GF-D8 (cell line): ENCODE measurements at regions not wholly inside any gene's neighbourhood (a gene's known extent, or its start where the extent isn't known, plus 50 kb on each side); places are given as distances from the start of the nearest gene placed in this dataset.
"Not testable (repeated sequence)": the region's sequence is repeated elsewhere in the genome, so short reads cannot be mapped to it uniquely, and the experiment has no call there.

ENCODE experiments used
- DNase-seq: peaks from one replicate; lab custom pipeline; 2025; lab: John Stamatoyannopoulos, UW

DNA sequence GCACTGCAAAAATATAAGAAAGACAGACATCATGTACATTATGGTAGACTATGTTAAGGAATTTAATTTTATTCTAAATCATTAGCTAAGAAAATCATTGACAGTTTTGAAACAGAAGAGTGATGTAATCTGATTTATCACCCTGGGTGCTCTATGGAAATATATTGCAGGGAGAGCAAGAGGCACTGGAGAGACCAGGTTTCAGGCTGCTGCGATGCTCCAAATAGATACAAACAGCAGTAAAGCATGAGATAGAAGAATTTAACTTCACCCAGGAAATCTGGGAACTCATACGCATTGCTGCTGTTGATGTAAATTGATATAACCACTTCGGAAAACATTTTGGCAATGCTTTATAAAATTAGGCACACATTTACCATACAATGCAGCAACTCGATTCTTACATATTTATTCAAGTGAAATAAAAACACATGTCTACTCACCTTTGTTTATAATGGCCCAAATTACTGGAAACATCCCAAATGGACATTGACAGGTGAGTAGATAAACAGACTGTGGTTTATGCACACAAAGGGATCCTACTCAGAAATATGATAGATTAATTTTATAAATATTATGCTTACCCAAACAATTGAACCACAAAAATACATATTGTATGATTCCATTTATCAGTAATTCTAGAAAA lies 535.1 kb upstream of the CHORDC1 start:
- no peak for DNase-seq

DNA sequence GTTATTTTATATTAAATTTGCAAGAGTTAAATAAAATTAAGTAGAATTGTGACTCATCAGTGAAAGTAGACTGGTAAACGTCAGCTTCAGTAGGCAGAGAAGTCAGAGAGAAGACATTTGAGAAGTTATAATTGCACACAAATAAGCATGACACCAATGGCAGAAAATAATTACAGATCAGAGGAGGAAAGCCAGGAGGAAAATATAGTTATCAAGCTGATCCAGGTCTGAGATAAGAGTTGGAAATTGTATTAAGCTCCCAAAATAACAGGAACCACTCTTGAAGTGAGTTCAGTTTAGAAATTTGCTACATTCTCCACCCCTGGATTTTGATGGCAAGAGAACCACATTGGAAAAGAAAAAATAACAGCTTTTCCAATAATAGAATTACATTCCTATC lies 533.8 kb upstream of the CHORDC1 start:
- no peak for DNase-seq

DNA sequence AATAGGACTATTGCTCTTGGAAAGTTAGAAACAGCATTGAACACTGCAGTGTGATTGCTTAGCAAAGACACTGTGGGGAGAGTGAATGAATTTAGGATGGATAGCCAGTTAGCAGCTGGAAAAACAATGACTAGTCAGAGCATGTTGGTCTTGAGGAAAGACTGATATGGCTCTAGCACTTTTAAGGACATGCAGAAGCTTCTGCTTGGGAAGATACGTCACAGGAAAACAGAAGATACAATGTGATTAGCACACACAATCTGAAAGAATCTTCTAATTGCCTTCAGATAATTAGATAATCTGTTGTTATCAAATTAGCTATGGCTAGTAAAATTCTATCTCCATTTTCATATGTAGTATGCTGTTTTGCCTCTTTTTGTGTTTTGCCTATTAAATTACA lies 530.7 kb upstream of the CHORDC1 start:
- no peak for DNase-seq

DNA sequence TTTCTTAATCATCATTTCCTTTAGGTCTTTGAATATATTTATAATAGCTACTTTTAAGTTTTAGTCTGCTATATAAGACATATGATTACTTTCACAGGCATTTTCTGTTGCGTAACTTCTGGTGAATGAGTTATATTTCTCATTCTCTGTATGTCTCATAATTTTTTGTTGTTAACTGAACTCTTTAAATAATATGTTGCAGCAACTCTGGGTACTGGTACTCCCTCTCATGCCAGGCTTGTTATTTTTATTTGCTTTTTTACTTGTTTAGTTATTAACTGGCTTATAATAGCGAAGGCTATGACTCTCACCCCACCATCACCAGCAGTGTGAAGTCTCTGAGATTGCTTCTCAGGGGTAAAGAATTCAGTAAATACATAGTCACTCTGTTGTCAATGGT lies 524.2 kb upstream of the CHORDC1 start:
- no peak for DNase-seq

DNA sequence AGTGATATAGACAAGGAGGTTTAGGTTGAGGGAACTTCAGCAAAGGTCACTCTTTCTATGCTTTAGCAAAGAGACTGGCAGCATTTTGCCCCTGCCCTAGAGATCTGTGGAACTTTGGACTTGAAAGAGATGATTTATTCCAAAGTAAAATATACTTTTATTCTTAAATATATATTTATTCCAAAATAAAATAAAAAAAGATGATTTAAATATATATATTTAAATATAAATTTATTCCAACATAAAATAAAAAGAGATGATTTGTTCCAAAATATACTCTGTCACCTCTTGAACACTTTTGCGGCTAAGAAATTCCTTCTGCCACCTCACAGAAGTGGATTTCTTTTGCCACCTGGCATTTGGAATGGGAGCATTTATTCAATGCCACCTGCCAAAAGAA lies 521.3 kb upstream of the CHORDC1 start:
- no peak for DNase-seq

DNA sequence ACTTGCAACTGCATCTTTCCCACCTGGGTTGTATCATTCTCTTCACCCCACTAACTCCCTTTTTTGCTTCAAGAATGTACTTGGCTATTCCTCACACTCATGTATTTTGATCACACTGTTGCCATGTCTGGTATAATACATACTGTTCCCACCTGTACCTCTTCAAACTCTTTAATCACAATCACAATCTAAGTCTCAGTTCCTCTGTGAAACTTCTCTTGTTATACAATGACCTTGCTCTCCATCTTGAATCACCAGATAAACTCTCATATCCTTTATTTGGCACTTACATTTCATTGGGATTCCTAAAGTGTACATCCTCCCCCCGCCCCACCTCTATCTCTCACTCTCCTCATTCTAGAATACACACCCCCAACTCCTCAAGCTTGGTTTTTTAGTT lies 516.0 kb upstream of the CHORDC1 start:
- no peak for DNase-seq

- DNase-seq = no peak
Measured at GRCh38 chr11:90737444-90738050, 514.7 kb upstream of the CHORDC1 start.

GRCh38 chr11:90732486-90732885 lies 509.6 kb upstream of the CHORDC1 start:
- DNase-seq = no peak

GRCh38 chr11:90723475-90723874 lies 500.6 kb upstream of the CHORDC1 start:
- DNase-seq = no peak

- peak; percentile 58 for DNase-seq
Measured at GRCh38 chr11:90722552-90723190, 499.8 kb upstream of the CHORDC1 start.

DNA sequence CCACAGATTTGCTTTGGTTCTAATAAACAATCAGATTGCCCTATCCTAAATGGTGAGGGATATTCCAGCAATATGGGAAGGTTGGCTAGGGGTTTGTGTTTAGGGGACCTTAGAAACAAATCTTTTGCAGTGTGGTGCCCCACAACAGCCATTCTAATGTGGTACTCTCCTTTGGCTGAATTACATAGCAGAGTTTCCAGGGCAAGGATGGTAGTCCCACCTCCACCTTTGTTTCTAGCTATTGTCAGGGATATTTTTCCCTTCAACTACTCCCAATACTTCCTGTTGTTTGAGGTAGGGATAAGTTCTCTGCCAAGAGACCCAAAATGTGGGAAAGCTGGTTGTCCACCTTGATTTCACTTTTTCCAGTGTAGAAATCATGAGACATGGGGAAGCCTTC lies 494.7 kb upstream of the CHORDC1 start:
- DNase-seq = no peak

- DNase-seq = no peak
Measured at GRCh38 chr11:90705661-90706060, 482.8 kb upstream of the CHORDC1 start.

DNA sequence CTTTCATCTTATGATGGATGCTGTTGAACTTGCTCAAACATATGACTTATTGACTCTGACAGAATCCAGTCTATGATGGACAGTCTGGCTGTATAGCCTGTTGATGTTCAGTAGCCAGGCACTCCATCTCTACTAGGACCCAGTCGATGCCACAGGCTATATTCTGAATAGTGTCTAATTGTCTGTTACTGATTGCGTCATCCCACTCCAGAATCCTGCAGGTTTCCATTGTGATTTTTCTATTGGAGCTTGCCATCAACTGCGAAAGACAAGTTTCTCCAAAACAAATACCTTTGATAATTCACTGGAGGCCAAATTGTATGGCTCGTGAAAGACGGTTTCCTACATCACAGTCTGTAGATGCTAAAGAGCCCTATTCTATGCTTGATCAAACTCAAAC lies 481.7 kb upstream of the CHORDC1 start:
- no peak for DNase-seq

GRCh38 chr11:90701716-90702115 lies 478.9 kb upstream of the CHORDC1 start:
- DNase-seq = no peak

DNA sequence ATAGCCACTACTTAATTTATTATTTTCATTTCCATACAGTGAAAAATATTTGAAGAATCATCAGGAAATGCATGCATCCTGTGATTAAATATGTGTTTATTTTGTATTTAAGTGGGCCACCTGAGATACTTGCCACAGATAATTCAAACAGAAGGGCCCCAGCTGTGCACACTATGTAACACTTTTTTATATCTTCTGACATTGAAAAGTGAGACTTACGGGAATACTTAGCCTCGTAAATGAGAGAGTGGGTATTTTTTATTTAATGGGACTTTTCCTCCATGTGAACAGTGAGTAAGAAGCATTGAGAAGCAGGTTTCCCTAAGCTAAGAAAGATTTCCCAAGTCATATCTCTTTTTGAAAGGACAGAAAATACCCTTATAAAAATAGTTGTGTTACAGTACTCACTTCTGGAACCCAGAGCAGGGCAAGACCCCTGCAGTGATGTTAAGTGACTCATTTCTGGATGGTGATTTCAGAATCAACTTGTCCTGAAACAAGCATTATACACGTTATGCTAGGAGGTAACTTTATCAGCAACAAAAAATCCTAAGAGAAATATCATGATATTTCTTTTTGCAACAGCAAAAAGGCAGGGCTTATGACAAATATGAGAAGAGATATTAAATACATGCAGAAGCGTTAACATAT lies 478.1 kb upstream of the CHORDC1 start:
- DNase-seq = no peak

- DNase-seq = no peak
Measured at GRCh38 chr11:90699791-90700400, 477.0 kb upstream of the CHORDC1 start.

- no peak for DNase-seq
Measured at GRCh38 chr11:90698238-90698637, 475.4 kb upstream of the CHORDC1 start.

DNA sequence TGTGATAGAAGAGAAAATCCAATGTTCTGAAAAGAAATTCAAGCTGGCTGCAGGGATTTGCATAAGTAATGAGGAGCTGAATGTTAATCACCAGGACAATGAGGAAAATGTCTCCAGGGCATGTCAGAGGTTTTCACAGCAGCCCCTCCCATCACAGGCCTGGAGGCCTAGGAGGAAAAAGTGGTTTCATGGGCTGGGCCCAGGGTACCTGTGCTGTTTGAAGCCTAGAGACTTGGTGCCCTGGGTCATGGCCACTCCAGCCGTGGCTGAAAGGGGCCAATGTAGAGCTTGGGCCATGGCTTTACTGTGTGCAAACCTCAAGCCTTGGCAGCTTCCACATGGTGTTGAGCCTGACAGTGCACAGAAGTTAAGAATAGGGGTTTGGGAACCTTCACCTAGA lies 452.6 kb upstream of the CHORDC1 start:
- DNase-seq = not testable (repeated sequence)

- DNase-seq = no peak
Measured at GRCh38 chr11:90669094-90669493, 446.2 kb upstream of the CHORDC1 start.

DNA sequence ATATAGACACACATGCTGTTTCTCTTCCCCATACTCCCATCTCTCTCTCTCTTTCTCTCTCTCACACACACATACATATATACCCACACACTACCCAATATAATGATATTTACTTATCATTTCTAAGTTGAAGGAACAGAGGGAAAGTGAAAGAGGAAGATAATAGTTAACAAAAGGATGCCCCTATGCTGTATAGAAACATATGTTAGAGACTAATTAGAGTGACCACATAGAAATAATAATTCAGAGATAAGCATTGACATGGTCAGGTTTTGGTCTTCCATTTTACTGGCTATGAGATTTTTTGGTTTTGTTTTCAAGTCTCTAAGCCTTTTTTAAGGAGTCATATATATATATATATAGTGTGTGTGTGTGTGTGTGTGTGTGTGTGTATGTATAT lies 445.7 kb upstream of the CHORDC1 start:
- no peak for DNase-seq

DNA sequence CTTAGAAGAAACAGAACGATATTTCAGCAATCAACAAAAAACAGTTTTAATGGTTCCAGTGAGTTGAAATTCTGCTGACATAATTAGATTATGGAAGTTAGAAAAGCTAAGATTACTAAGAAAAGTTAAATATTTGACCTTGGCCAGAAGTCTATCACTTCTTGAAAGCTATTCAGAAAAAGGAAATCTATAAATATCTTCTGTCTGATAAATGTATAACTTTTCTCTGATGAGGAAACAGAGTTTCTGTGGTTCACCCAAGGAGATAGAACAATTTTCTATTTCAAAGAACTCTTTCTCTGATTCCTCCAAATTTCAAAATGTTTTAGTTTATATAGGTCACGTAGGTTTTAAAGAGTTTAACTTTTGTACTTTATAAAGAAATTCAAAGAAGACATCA lies 438.4 kb upstream of the CHORDC1 start:
- DNase-seq = no peak

DNA sequence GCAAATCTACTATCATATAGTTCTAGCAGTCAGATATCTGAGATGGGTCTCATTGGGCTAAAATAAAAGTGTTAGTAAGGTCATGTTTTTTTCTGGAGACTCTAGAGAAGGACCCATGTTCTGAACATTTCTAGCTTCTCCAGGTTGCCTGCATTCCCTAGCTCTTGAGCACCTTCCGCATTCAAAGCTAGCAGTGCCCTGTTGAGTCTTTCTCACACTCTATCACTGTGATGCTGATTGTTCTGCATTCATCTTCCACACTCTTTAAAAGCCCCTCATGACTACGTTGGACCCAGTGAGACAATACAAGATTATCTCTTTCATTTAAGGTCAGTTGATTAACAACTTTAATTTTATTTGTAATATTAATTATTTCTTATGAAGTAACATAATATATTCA lies 433.3 kb upstream of the CHORDC1 start:
- DNase-seq = no peak

GRCh38 chr11:90650153-90650552 lies 427.3 kb upstream of the CHORDC1 start:
- no peak for DNase-seq
